Effector memory CD4-positive, alpha-beta T cell (primary cell): ENCODE measurements at regions not wholly inside any gene's neighbourhood (a gene's known extent, or its start where the extent isn't known, plus 50 kb on each side); places are given as distances from the start of the nearest gene placed in this dataset.

Experiments
- DNase-seq, 3 donors: peaks; one replicate each; pipeline ENCODE4 v3.0.0-alpha.2; 2020
- H3K27ac ChIP-seq: 2 replicates; pipeline ENCODE4 v1.7.0; 2013; ENCODE audit warnings: mild to moderate bottlenecking, low read length, moderate library complexity; ENCODE audit not compliant: insufficient read depth, poor library complexity, severe bottlenecking
- H3K27me3 ChIP-seq: replicated peaks from 2 replicates; pipeline ENCODE4 v1.7.0; 2013; ENCODE audit warnings: mild to moderate bottlenecking, low read length; ENCODE audit not compliant: insufficient read depth, control insufficient read depth, poor library complexity, severe bottlenecking
- H3K36me3 ChIP-seq: 2 replicates; pipeline ENCODE4 v1.7.0; 2013; ENCODE audit warnings: mild to moderate bottlenecking, low read length, moderate library complexity; ENCODE audit not compliant: control insufficient read depth, insufficient read depth
- H3K4me1 ChIP-seq: 2 replicates; pipeline ENCODE4 v1.7.0; 2013; ENCODE audit warnings: low read length, mild to moderate bottlenecking; ENCODE audit not compliant: control insufficient read depth, insufficient read depth, poor library complexity, severe bottlenecking
- H3K4me3 ChIP-seq: 2 replicates; pipeline ENCODE4 v1.7.0; 2013; ENCODE audit warnings: low read length, low read depth, mild to moderate bottlenecking; ENCODE audit not compliant: insufficient read depth, poor library complexity, severe bottlenecking
- H3K9me3 ChIP-seq: 2 replicates; pipeline ENCODE4 v1.7.0; 2013; ENCODE audit warnings: mild to moderate bottlenecking, low read length, moderate library complexity; ENCODE audit not compliant: control insufficient read depth

DNA sequence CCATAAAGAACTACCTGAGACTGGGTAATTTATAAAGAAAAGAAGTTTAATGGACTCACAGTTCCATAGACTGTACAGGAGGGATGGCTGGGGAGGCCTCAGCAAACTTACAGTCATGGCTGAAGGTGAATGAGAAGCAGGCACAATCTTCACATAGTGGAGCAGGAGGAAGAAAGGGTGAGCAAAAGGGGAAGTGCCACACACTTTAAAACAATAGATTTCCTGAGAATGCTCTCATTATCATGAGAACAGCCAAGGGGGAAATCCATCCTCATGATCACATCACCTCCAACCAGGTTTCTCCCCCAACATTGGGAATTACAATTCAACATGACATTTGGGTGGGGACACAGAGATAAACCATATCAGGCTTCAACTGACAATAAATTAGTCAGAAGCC lies 664.9 kb downstream of the TAF11L14 start:
- Histone ChIP-seq H3K4me1 (no peaks in the 10 kb centered on the region), H3K4me3 (no peak overlapping the region), H3K27ac (no peak overlapping the region), H3K36me3 (no peaks in the 10 kb centered on the region), H3K27me3 (no peaks in the 10 kb centered on the region), H3K9me3 (no peaks in the 10 kb centered on the region)
- DNase-seq: no peak

DNA sequence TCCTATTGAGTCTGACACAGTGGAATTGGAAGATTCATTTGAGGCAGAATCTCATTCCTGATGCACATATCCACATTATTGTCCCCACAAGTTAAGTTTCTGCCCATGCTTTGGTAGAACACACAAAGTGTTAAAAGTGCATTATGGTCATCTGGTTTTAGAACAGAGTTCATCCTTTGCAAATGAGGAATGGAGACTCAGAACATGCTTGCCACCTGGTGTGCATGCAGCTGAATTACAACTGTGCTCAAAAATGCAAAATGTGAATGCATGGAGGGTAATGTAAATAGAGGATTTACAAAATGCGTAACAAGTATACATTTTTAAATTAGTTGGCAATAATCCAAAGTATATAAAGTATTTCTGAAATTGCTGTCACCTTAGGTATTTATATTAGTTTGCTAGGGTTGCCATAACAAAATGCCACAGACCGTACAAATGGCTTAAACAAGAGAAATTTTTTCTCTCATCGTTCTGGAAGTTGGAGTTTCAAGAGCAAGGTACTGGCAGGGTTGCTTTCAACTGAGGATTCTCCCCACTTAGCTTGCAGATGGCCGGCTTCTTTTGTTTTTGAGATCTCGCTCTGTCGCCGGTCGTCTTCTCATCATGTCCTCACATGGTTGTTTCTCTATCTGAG lies 671.1 kb downstream of the TAF11L14 start:
- Histone ChIP-seq H3K4me1 (no peaks in the 10 kb centered on the region), H3K27me3 (no peaks in the 10 kb centered on the region), H3K27ac (no peak overlapping the region), H3K9me3 (no peaks in the 10 kb centered on the region), H3K36me3 (no peaks in the 10 kb centered on the region), H3K4me3 (no peak overlapping the region)
- DNase-seq: no peak

DNA sequence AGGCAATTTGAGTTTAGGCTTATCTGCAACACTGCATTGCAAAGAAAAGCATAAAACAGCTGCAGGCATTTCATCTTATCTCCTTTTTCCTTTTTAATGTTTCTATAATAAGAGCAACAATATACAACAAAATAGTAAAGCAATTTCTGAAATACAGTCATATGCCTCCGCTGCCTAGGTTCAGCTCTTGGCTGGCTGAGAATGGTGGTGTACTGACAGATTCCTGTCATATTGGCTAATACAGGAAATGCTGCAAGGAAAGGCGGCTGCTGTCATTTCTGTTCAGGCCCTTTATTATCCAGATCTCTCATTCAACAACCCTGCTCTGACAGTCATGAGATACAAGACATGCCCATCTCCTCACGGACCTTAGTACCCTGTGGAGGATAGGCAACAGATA lies 677.0 kb downstream of the TAF11L14 start:
- H3K36me3 ChIP-seq: no peaks in the 10 kb centered on the region
- H3K27me3 ChIP-seq: no peaks in the 10 kb centered on the region
- no peak overlapping the region for H3K27ac ChIP-seq
- no peak for DNase-seq
- H3K4me3 ChIP-seq: no peak overlapping the region
- H3K9me3 ChIP-seq: no peaks in the 10 kb centered on the region
- no peaks in the 10 kb centered on the region for H3K4me1 ChIP-seq

DNA sequence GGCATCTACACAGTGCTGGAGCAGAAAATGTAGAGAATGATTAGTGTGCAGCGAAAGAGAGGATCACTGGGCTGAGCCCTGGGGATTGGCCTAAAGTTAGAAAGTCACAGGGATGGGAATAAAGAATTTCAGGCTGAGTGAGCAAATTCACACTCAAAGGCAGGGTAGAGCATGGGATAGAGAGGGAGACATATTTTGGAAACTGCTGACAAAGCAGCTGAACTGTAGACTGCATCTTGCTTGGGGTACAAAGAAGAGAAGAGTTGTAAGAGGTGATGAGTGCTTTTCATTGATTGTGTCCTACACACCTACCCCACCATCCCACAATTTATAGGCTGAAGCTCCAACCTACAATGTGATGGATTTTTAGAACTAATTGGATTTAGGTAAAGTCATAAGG lies 677.8 kb downstream of the TAF11L14 start:
- Histone ChIP-seq H3K27ac (no peak overlapping the region), H3K9me3 (no peaks in the 10 kb centered on the region), H3K4me1 (no peaks in the 10 kb centered on the region), H3K27me3 (no peaks in the 10 kb centered on the region), H3K4me3 (no peak overlapping the region), H3K36me3 (no peaks in the 10 kb centered on the region)
- no peak for DNase-seq

DNA sequence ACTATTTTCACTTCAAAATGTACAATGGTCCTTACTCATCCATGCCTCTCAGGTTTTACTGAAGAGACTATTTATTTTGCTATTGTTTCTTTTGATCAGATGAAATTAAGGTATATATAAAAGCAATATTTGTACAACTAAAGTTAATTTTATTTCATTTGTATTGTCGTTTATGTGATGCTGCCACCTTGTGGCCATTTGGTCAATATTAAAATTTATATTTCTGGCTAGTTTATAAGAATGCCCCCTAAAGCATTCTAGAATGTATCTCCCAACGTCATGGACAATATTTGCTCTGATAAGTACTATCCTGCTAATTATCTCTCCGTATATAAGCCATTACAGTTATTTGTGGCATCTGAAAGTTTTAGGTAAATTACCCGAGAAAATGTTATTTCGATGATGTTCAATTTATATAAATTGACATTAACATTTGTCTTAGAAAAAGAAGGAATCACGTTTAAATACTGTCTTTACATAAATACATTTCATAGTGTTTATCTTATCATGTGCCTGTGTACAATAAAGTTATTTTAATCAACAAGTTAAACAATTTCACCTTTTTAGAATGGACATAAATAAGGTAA lies 680.0 kb downstream of the TAF11L14 start:
- DNase-seq: no peak
- Histone ChIP-seq H3K36me3 (no peaks in the 10 kb centered on the region), H3K9me3 (no peaks in the 10 kb centered on the region), H3K4me3 (no peak overlapping the region), H3K27me3 (no peaks in the 10 kb centered on the region), H3K27ac (no peak overlapping the region), H3K4me1 (no peaks in the 10 kb centered on the region)

DNA sequence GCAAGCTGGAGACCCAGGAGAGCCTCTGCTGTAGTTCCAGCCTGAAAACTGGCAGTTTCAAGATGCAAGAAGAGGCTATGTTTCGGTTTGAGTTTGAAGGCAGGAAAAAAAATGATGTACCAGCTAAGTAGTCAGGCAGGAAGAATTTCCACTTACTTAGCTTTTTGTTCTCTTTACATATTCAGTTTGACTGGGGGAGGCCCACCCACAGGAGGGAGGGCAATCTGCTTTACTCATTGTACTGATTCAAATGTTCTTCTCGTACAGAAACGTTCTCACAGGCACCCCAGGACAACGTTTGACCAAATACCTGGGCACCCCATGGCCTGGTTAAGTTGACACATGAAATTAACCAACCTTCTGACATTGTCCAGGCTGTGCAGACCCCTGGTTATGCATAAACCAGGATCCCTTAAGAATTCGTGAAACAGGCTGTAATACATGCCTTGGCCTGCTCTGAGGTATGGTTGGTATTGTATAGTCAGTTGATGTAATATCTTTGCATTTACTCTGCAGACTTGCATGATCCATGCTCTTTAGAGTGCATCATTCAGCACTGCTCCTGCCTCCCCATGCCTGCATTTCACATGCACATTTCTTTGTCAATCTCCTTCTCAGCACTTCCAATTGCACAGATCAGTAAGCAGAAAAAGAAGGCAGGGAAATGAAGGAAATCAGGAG lies 687.1 kb downstream of the TAF11L14 start:
- Histone ChIP-seq H3K4me1 (no peaks in the 10 kb centered on the region), H3K9me3 (no peaks in the 10 kb centered on the region), H3K27me3 (no peaks in the 10 kb centered on the region), H3K36me3 (no peaks in the 10 kb centered on the region), H3K4me3 (no peak overlapping the region), H3K27ac (no peak overlapping the region)
- DNase-seq: no peak

DNA sequence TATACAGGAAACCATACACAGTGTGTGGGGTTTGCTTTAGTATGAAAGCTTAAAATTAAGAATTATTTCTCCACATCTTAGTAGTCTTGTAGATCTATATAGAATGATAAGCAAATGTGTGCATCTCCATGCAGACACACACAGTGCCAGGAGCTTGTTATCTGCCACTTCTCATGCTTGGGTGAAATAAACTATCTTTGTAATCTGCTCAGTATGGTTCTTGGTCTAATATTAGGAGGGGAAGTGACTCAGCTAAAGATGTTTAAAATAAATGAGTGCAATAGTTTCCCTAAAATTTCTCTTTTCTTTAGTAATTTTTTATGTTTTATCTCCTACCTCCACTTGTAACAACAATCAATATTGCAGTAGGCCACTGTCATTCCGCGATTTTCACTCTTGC lies 689.6 kb downstream of the TAF11L14 start:
- H3K9me3 ChIP-seq: no peaks in the 10 kb centered on the region
- H3K4me1 ChIP-seq: no peaks in the 10 kb centered on the region
- DNase-seq: no peak
- H3K27me3 ChIP-seq: no peaks in the 10 kb centered on the region
- no peak overlapping the region for H3K4me3 ChIP-seq
- H3K27ac ChIP-seq: no peak overlapping the region
- no peaks in the 10 kb centered on the region for H3K36me3 ChIP-seq

DNA sequence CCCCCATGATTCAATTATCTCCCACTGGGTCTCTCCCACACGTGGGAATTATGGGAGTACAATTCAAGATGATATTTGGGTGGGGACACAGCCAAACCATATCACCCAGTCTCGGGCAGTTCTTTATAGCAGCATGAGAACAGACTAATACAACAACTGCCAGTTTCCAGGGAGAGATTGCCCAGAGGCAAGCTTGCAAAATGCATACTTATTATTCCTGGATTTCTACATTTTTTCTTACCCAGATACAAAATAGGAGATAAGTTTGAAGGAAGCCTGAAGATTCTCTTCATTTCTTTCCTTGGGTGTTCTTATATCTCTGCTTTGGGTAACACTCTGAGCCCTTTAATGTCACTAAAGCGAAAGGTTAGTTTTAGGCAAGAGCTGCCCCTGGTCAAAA lies 691.2 kb downstream of the TAF11L14 start:
- H3K4me3 ChIP-seq: no peak overlapping the region
- no peaks in the 10 kb centered on the region for H3K4me1 ChIP-seq
- no peaks in the 10 kb centered on the region for H3K36me3 ChIP-seq
- no peaks in the 10 kb centered on the region for H3K27me3 ChIP-seq
- no peak overlapping the region for H3K27ac ChIP-seq
- no peak for DNase-seq
- H3K9me3 ChIP-seq: no peaks in the 10 kb centered on the region

DNA sequence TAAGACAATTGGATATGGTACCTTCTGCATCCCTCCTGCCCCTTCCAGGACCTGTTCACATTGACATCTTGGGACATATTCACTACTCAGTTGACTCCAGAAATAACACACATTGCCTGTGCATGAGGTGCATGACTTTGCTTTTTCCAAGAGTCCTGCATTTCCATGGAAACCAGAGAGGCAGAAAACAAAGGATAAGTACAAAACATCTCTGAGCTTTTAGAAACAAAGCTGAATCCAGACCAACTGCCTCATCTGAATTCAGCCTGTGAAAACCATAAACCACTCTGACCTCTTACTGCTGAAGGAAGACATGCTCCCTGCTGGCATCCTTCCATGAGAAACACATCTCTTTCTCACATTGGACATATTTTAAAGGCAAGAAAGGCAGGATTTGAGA lies 695.1 kb downstream of the TAF11L14 start:
- no peak overlapping the region for H3K27ac ChIP-seq
- H3K27me3 ChIP-seq: no peaks in the 10 kb centered on the region
- DNase-seq: no peak
- no peaks in the 10 kb centered on the region for H3K36me3 ChIP-seq
- H3K4me3 ChIP-seq: no peak overlapping the region
- H3K9me3 ChIP-seq: no peaks in the 10 kb centered on the region
- H3K4me1 ChIP-seq: no peaks in the 10 kb centered on the region

DNA sequence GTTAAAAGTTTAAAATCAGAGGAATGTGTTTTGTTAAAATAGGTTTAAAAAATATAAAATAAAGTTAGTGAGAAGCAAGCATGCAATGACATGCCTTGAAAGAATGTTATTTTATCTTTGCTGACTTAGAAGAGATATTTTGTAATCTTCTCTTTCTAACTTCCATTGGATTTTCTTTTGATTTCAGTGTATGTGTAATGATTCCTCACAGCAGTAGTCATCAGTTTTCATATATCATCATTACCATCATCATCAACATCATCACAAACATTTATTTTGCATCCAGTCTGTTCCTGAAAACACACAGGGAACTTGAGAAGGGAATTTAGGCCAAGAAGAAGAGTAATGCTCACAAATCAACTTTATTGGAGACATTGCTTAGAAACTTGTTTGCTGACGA lies 699.6 kb downstream of the TAF11L14 start:
- Histone ChIP-seq H3K4me1 (no peaks in the 10 kb centered on the region), H3K9me3 (no peaks in the 10 kb centered on the region), H3K27me3 (no peaks in the 10 kb centered on the region), H3K36me3 (no peaks in the 10 kb centered on the region), H3K27ac (no peak overlapping the region), H3K4me3 (no peak overlapping the region)
- no peak for DNase-seq
